GM12892 (cell line): ENCODE measurements at regions not wholly inside any gene's neighbourhood (a gene's known extent, or its start where the extent isn't known, plus 50 kb on each side); places are given as distances from the start of the nearest gene placed in this dataset.
"Not testable (repeated sequence)": the region's sequence is repeated elsewhere in the genome, so short reads cannot be mapped to it uniquely, and the experiment has no call there.

Source experiments
- DNase-seq: peaks from one replicate; pipeline ENCODE4 v3.0.0; 2011; ENCODE audit not compliant: insufficient read length
- FAIRE-seq: peaks from 2 replicates; lab custom pipeline; 2011; peaks lifted over from hg19 to GRCh38; lab: Jason Lieb, UNC
- POLR2A ChIP-seq: IDR thresholded peaks from 2 replicates; pipeline ENCODE4 v1.6.1; 2011; ENCODE audit warnings: low read depth, low read length, control low read depth
- POLR2AphosphoS5 ChIP-seq: IDR thresholded peaks from 2 replicates; pipeline ENCODE4 v1.6.1; 2011; ENCODE audit warnings: low read depth, low read length, control low read depth
- TAF1 ChIP-seq: IDR thresholded peaks from 2 replicates; pipeline ENCODE4 v1.6.1; 2011; ENCODE audit warnings: low read depth, mild to moderate bottlenecking, control low read depth, low read length, borderline replicate concordance

GRCh38 chr12:86948851-86949250 lies 692.7 kb upstream of the MGAT4C start:
- DNase-seq (no peak), FAIRE-seq (no peak)

GRCh38 chr12:86945685-86946196 lies 689.5 kb upstream of the MGAT4C start:
- FAIRE-seq = no peak
- no peak for DNase-seq
- TF ChIP-seq POLR2A (no peak), POLR2AphosphoS5 (no peak), TAF1 (no peak)

More at GRCh38 chr12:86948851-86949250, 692.7 kb upstream of the MGAT4C start:
- TF ChIP-seq POLR2AphosphoS5 (no peak), POLR2A (no peak), TAF1 (no peak)

- DNase-seq, FAIRE-seq: not testable (repeated sequence)
Observed at GRCh38 chr12:86944197-86944819, 688.1 kb upstream of the MGAT4C start.

GRCh38 chr12:86931714-86932113 lies 675.5 kb upstream of the MGAT4C start:
- FAIRE-seq (no peak), DNase-seq (no peak)
- TF ChIP-seq TAF1 = no peak
- no peak for TF ChIP-seq POLR2AphosphoS5
- no peak for TF ChIP-seq POLR2A

GRCh38 chr12:86929962-86930361 lies 673.8 kb upstream of the MGAT4C start:
- FAIRE-seq = no peak

GRCh38 chr12:86917121-86917520 lies 660.9 kb upstream of the MGAT4C start:
- FAIRE-seq (no peak), DNase-seq (no peak)

More at GRCh38 chr12:86929962-86930361, 673.8 kb upstream of the MGAT4C start:
- TF ChIP-seq TAF1 (no peak), POLR2A (no peak), POLR2AphosphoS5 (no peak)
- no peak for DNase-seq

GRCh38 chr12:86914721-86915120 lies 658.5 kb upstream of the MGAT4C start:
- DNase-seq (no peak), FAIRE-seq (no peak)
- no peak for TF ChIP-seq POLR2AphosphoS5
- TF ChIP-seq POLR2A = no peak
- TF ChIP-seq TAF1 = no peak

More at GRCh38 chr12:86917121-86917520, 660.9 kb upstream of the MGAT4C start:
- TF ChIP-seq POLR2A (no peak), POLR2AphosphoS5 (no peak), TAF1 (no peak)

GRCh38 chr12:86911973-86912372 lies 655.8 kb upstream of the MGAT4C start:
- no peak for FAIRE-seq

GRCh38 chr12:86903159-86903558 lies 647.0 kb upstream of the MGAT4C start:
- TF ChIP-seq POLR2A = no peak
- no peak for TF ChIP-seq TAF1
- TF ChIP-seq POLR2AphosphoS5 = no peak
- no peak for FAIRE-seq
- no peak for DNase-seq

More at GRCh38 chr12:86911973-86912372, 655.8 kb upstream of the MGAT4C start:
- no peak for TF ChIP-seq POLR2AphosphoS5
- TF ChIP-seq POLR2A = no peak
- TF ChIP-seq TAF1 = no peak
- no peak for DNase-seq

GRCh38 chr12:86860776-86861175 lies 604.6 kb upstream of the MGAT4C start:
- no peak for FAIRE-seq
- TF ChIP-seq POLR2A = no peak
- TF ChIP-seq TAF1 = no peak
- no peak for TF ChIP-seq POLR2AphosphoS5
- no peak for DNase-seq

- TF ChIP-seq POLR2A (no peak), POLR2AphosphoS5 (no peak), TAF1 (no peak)
- DNase-seq (no peak), FAIRE-seq (no peak)
Observed at GRCh38 chr12:86852451-86852850, 596.3 kb upstream of the MGAT4C start.

GRCh38 chr12:86838711-86839110 lies 582.5 kb upstream of the MGAT4C start:
- DNase-seq (no peak), FAIRE-seq (no peak)
- TF ChIP-seq TAF1 (no peak), POLR2AphosphoS5 (no peak), POLR2A (no peak)
